ENCODE measurements at regions not wholly inside any gene's neighbourhood (a gene's known extent, or its start where the extent isn't known, plus 50 kb on each side); places are given as distances from the start of the nearest gene placed in this dataset.

DNA sequence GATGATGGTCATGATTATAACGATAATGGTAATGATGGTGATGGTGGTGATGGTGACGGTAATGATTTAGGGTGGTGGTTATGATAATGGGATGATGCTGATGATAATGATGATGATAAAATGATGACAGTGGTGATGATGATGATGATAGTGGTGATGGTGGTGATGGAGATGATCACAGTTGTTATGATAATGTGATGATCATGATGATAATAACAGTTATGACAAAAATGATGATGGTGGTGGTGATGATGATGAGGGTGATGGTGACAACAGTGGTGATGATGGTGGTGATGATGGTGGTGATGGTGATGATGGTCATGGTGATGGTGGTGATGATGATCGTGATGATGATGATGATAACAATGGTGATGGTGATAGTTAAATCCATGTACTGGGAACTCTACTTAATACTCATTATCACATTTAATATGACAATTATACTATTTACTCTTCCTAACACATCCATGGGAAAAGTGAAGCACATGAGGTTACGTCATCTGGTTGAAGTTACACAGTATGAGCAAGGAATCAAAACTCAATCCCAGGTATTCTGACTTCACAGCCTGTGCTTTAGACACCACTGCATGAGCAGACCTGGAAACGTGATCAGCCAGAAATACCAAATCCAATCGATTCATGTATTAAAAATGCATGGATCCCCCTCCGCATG is 322.2 kb downstream of the BRD1 start:
- TF ChIP-seq, protein P1, sequence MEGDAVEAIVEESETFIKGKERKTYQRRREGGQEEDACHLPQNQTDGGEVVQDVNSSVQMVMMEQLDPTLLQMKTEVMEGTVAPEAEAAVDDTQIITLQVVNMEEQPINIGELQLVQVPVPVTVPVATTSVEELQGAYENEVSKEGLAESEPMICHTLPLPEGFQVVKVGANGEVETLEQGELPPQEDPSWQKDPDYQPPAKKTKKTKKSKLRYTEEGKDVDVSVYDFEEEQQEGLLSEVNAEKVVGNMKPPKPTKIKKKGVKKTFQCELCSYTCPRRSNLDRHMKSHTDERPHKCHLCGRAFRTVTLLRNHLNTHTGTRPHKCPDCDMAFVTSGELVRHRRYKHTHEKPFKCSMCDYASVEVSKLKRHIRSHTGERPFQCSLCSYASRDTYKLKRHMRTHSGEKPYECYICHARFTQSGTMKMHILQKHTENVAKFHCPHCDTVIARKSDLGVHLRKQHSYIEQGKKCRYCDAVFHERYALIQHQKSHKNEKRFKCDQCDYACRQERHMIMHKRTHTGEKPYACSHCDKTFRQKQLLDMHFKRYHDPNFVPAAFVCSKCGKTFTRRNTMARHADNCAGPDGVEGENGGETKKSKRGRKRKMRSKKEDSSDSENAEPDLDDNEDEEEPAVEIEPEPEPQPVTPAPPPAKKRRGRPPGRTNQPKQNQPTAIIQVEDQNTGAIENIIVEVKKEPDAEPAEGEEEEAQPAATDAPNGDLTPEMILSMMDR (IDR thresholded peaks at IDR 0.05; ENCODE audit: low read depth, low read length, poor library complexity, severe bottlenecking) = no peak
- no peak for TF ChIP-seq EZH2phosphoT487 (IDR thresholded peaks at IDR 0.05; ENCODE audit: borderline replicate concordance, low read length)
